K562 (cell line): ENCODE measurements at regions not wholly inside any gene's neighbourhood (a gene's known extent, or its start where the extent isn't known, plus 50 kb on each side); places are given as distances from the start of the nearest gene placed in this dataset.

ENCODE experiments used
- CBX3 ChIP-seq, 2 experiments: IDR thresholded peaks; 1 replicate in 1 of 2; 2 replicates in 1 of 2; pipeline ENCODE4 v1.6.1; 2012; ENCODE audit warnings: inconsistent platforms in 2 of 2, low read length in 2 of 2, borderline replicate concordance in 1 of 2, control low read depth in 1 of 2
- ETV6 ChIP-seq, 3 experiments: fragments of 150-350 bp in 1 of 3; sonication (generic) in 1 of 3; formaldehyde crosslinking in 1 of 3; IDR thresholded peaks; 2 replicates each; pipeline versions ENCODE4 v1.6.1 to v1.8.0; 2014 to 2022; ENCODE audit warnings: borderline replicate concordance in 2 of 3, low read depth in 2 of 3, antibody characterized with exemption in 1 of 3, low read length in 1 of 3, mild to moderate bottlenecking in 1 of 3, missing genetic modification reagents in 1 of 3
- FOXM1 ChIP-seq, 2 experiments: fragments of 450-650 bp in 1 of 2; sonication (generic) in 1 of 2; formaldehyde crosslinking in 1 of 2; IDR thresholded peaks; 2 replicates each; pipeline versions ENCODE4 v1.6.1 to v1.9.0; 2017 to 2022; ENCODE audit warnings: low read depth in 2 of 2, mild to moderate bottlenecking in 2 of 2, missing genetic modification reagents in 1 of 2, moderate library complexity in 1 of 2
- NCOA1 ChIP-seq: fragments of 450-650 bp; IDR thresholded peaks from 2 replicates; pipeline ENCODE4 v1.6.1; 2016; ENCODE audit warnings: low read depth
- NFE2L1 ChIP-seq: fragments of 450-650 bp; IDR thresholded peaks from 2 replicates; pipeline ENCODE4 v1.6.1; 2016; ENCODE audit warnings: missing genetic modification characterization, low read depth, mild to moderate bottlenecking, missing compliant biosample characterization, moderate library complexity, borderline replicate concordance
- NFXL1 ChIP-seq: fragments of 450-650 bp; formaldehyde crosslinking; IDR thresholded peaks from 2 replicates; pipeline ENCODE4 v1.4.0; 2021; ENCODE audit warnings: mild to moderate bottlenecking
- ZNF347 ChIP-seq: fragments of 450-650 bp; formaldehyde crosslinking; IDR thresholded peaks from 2 replicates; pipeline ENCODE4 v1.4.0; 2020; ENCODE audit warnings: low read depth, mild to moderate bottlenecking, moderate library complexity
- ZNF644 ChIP-seq: fragments of 200-800 bp; sonication (Bioruptor generic); IDR thresholded peaks from 2 replicates; pipeline ENCODE4 v1.6.1; 2016; ENCODE audit warnings: low read depth, missing genetic modification characterization, missing compliant biosample characterization
- TF ChIP-seq, protein P1 (sequence below): sonication (generic); formaldehyde crosslinking; IDR thresholded peaks from 2 replicates; pipeline ENCODE4 v1.8.1; 2023; ENCODE audit warnings: missing genetic modification reagents, mild to moderate bottlenecking, borderline replicate concordance
- TF ChIP-seq, protein P2 (sequence below): fragments of 450-650 bp; IDR thresholded peaks from 2 replicates; pipeline ENCODE4 v1.6.1; 2016; ENCODE audit warnings: mild to moderate bottlenecking
- TF ChIP-seq, protein P3 (sequence below): fragments of 450-650 bp; IDR thresholded peaks from 2 replicates; pipeline ENCODE4 v1.6.1; 2017; ENCODE audit warnings: mild to moderate bottlenecking, moderate library complexity
- TF ChIP-seq, protein P4 (sequence below), 3 experiments: IDR thresholded peaks in 2 of 3; conservative IDR thresholded peaks in 1 of 3; 2 replicates each; pipeline ENCODE4 v1.5.1; 2011 to 2012; ENCODE audit warnings: low read length in 3 of 3, mild to moderate bottlenecking in 3 of 3, control low read depth in 2 of 3, improper control_type of control experiment in 1 of 3, inconsistent platforms in 1 of 3, low read depth in 1 of 3, mixed read lengths in 1 of 3, moderate library complexity in 1 of 3; ENCODE audit not compliant: insufficient read depth in 2 of 3
- TF ChIP-seq, protein P5 (sequence below): fragments of 450-650 bp; formaldehyde crosslinking; IDR thresholded peaks from 2 replicates; pipeline ENCODE4 v1.4.0; 2020; ENCODE audit warnings: mild to moderate bottlenecking, moderate library complexity

DNA sequence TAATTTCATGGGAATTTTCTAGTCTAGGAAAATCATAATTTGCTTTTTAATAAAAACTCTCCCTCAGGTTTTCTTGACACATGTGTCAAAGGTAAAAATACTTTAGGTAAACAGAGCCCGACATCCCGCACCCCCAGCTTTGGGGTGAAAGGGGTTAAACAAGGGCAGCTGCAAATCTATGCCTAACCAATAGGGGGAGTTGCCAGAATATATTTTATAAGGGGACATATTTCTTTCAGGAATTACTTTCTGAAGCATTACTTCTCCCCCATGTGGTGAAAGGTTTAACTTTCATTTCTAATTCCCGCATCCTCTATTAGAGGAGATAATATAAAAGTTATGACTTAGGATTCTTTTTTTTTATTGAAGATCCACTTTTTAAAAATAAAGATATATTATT lies 53.9 kb upstream of the HEPH start (continued):
- TF ChIP-seq, protein P1, sequence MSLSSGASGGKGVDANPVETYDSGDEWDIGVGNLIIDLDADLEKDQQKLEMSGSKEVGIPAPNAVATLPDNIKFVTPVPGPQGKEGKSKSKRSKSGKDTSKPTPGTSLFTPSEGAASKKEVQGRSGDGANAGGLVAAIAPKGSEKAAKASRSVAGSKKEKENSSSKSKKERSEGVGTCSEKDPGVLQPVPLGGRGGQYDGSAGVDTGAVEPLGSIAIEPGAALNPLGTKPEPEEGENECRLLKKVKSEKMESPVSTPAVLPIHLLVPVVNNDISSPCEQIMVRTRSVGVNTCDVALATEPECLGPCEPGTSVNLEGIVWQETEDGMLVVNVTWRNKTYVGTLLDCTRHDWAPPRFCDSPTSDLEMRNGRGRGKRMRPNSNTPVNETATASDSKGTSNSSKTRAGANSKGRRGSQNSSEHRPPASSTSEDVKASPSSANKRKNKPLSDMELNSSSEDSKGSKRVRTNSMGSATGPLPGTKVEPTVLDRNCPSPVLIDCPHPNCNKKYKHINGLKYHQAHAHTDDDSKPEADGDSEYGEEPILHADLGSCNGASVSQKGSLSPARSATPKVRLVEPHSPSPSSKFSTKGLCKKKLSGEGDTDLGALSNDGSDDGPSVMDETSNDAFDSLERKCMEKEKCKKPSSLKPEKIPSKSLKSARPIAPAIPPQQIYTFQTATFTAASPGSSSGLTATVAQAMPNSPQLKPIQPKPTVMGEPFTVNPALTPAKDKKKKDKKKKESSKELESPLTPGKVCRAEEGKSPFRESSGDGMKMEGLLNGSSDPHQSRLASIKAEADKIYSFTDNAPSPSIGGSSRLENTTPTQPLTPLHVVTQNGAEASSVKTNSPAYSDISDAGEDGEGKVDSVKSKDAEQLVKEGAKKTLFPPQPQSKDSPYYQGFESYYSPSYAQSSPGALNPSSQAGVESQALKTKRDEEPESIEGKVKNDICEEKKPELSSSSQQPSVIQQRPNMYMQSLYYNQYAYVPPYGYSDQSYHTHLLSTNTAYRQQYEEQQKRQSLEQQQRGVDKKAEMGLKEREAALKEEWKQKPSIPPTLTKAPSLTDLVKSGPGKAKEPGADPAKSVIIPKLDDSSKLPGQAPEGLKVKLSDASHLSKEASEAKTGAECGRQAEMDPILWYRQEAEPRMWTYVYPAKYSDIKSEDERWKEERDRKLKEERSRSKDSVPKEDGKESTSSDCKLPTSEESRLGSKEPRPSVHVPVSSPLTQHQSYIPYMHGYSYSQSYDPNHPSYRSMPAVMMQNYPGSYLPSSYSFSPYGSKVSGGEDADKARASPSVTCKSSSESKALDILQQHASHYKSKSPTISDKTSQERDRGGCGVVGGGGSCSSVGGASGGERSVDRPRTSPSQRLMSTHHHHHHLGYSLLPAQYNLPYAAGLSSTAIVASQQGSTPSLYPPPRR, result no peak
- TF ChIP-seq ZNF644 (tag) (no peak), FOXM1 (IDR thresholded peaks at IDR 0.05; ENCODE audit: low read depth) (0 out of 2 replicates have a peak, but pooled peaks have one; percentile 25), FOXM1 (CRISPR knock-in tag; IDR thresholded peaks at IDR 0.05; ENCODE audit: low read depth) (no peak), CBX3 (IDR thresholded peaks at IDR 0.05; ENCODE audit: borderline replicate concordance in 1 of 2, low read length in 2 of 2) (0 out of 3 replicates have a peak, but pooled peaks of 1 of the 2 experiments have one; percentile 40), NCOA1 (no peak), ETV6 (IDR thresholded peaks at IDR 0.05; ENCODE audit: borderline replicate concordance in 1 of 2, low read depth in 2 of 2, low read length in 1 of 2) (no peak), ETV6 (CRISPR knock-in tag; IDR thresholded peaks at IDR 0.05; ENCODE audit: borderline replicate concordance) (no peak), NFXL1 (CRISPR knock-in tag) (no peak), NFE2L1 (no peak), ZNF347 (no peak)
- TF ChIP-seq, protein P2, sequence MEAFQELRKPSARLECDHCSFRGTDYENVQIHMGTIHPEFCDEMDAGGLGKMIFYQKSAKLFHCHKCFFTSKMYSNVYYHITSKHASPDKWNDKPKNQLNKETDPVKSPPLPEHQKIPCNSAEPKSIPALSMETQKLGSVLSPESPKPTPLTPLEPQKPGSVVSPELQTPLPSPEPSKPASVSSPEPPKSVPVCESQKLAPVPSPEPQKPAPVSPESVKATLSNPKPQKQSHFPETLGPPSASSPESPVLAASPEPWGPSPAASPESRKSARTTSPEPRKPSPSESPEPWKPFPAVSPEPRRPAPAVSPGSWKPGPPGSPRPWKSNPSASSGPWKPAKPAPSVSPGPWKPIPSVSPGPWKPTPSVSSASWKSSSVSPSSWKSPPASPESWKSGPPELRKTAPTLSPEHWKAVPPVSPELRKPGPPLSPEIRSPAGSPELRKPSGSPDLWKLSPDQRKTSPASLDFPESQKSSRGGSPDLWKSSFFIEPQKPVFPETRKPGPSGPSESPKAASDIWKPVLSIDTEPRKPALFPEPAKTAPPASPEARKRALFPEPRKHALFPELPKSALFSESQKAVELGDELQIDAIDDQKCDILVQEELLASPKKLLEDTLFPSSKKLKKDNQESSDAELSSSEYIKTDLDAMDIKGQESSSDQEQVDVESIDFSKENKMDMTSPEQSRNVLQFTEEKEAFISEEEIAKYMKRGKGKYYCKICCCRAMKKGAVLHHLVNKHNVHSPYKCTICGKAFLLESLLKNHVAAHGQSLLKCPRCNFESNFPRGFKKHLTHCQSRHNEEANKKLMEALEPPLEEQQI, result 0 out of 2 replicates have a peak, but pooled peaks have one; percentile 38
- TF ChIP-seq, protein P3, sequence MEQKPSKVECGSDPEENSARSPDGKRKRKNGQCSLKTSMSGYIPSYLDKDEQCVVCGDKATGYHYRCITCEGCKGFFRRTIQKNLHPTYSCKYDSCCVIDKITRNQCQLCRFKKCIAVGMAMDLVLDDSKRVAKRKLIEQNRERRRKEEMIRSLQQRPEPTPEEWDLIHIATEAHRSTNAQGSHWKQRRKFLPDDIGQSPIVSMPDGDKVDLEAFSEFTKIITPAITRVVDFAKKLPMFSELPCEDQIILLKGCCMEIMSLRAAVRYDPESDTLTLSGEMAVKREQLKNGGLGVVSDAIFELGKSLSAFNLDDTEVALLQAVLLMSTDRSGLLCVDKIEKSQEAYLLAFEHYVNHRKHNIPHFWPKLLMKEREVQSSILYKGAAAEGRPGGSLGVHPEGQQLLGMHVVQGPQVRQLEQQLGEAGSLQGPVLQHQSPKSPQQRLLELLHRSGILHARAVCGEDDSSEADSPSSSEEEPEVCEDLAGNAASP, result peak; percentile 39; the same call in 1 of the 2 replicates
- TF ChIP-seq, protein P4, sequence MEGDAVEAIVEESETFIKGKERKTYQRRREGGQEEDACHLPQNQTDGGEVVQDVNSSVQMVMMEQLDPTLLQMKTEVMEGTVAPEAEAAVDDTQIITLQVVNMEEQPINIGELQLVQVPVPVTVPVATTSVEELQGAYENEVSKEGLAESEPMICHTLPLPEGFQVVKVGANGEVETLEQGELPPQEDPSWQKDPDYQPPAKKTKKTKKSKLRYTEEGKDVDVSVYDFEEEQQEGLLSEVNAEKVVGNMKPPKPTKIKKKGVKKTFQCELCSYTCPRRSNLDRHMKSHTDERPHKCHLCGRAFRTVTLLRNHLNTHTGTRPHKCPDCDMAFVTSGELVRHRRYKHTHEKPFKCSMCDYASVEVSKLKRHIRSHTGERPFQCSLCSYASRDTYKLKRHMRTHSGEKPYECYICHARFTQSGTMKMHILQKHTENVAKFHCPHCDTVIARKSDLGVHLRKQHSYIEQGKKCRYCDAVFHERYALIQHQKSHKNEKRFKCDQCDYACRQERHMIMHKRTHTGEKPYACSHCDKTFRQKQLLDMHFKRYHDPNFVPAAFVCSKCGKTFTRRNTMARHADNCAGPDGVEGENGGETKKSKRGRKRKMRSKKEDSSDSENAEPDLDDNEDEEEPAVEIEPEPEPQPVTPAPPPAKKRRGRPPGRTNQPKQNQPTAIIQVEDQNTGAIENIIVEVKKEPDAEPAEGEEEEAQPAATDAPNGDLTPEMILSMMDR (IDR thresholded peaks at IDR 0.05 in 2 of 3, conservative IDR thresholded peaks at IDR 0.05 in 1 of 3; ENCODE audit: insufficient read depth in 2 of 3, low read depth in 1 of 3, low read length in 3 of 3), result peak; percentile 65 to 96 (median 94)
- TF ChIP-seq, protein P5, sequence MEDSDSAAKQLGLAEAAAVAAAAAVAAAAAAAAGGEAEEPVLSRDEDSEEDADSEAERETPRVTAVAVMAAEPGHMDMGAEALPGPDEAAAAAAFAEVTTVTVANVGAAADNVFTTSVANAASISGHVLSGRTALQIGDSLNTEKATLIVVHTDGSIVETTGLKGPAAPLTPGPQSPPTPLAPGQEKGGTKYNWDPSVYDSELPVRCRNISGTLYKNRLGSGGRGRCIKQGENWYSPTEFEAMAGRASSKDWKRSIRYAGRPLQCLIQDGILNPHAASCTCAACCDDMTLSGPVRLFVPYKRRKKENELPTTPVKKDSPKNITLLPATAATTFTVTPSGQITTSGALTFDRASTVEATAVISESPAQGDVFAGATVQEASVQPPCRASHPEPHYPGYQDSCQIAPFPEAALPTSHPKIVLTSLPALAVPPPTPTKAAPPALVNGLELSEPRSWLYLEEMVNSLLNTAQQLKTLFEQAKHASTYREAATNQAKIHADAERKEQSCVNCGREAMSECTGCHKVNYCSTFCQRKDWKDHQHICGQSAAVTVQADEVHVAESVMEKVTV (CRISPR knock-in tag), result peak; percentile 40; the same call in 1 of the 2 replicates
